ENCODE measurements at regions not wholly inside any gene's neighbourhood (a gene's known extent, or its start where the extent isn't known, plus 50 kb on each side); places are given as distances from the start of the nearest gene placed in this dataset.

DNA sequence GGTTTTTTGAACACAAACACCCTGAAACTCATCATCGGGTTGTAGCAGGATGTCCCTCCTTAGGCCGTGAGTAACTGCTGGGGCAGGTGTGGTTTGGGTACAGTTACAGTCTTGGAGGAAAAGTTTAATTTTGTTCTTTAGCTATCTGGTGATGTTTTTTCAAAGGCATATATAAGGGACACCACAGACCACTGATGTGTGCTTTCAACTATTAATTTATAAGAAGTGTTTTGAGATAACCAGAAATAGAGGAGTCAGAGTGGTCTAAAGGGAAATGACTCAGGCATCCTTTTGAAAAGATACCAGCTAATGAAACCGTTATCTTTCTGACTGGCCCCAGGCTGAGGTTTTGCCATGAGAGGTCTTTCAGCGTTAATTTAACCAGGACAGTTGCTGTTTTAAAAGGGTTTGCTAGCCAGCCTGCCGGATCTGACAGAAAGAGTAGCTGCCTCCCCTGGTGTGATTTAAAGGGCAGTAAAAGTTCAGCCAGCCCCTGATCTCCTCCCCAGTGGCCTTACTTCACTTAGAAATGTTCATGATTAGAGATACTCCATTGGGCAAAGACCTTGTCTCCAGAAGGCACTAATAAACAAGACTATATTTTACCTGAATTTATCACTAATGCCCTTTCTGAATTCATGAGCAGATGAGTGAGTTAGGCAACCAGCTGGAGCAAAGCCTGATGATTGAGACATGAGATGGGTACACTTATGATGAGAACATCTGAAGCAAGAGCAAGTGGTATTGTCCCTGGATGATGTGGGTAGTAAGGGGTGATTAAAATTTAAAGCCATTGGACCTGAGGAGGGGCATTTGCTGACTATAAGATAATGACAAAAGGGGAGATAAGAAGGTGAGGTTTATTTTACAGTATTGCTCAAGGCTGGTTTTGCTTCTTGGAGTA, 482.5 kb upstream of the TBL1XR1 start:
- Histone ChIP-seq H3K4me1 (no peaks in the 10 kb centered on the region), H3K4me3 (no peak overlapping the region), H3K27ac (no peak overlapping the region), H3K9me3 (no peaks in the 10 kb centered on the region), H3K27me3 (no peaks in the 10 kb centered on the region), H3K36me3 (no peaks in the 10 kb centered on the region)
- intact Hi-C loops (cut with DNase I; ENCODE audit: low total_unique reads): no loop called here
- DNase-seq (ENCODE audit: low spot score in 2 of 2): no peak
- TF ChIP-seq, protein P1, sequence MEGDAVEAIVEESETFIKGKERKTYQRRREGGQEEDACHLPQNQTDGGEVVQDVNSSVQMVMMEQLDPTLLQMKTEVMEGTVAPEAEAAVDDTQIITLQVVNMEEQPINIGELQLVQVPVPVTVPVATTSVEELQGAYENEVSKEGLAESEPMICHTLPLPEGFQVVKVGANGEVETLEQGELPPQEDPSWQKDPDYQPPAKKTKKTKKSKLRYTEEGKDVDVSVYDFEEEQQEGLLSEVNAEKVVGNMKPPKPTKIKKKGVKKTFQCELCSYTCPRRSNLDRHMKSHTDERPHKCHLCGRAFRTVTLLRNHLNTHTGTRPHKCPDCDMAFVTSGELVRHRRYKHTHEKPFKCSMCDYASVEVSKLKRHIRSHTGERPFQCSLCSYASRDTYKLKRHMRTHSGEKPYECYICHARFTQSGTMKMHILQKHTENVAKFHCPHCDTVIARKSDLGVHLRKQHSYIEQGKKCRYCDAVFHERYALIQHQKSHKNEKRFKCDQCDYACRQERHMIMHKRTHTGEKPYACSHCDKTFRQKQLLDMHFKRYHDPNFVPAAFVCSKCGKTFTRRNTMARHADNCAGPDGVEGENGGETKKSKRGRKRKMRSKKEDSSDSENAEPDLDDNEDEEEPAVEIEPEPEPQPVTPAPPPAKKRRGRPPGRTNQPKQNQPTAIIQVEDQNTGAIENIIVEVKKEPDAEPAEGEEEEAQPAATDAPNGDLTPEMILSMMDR (IDR thresholded peaks at IDR 0.05): no peak
- no peak for TF ChIP-seq POLR2A (IDR thresholded peaks at IDR 0.05)
- no peak for TF ChIP-seq POLR2AphosphoS5 (IDR thresholded peaks at IDR 0.05)

DNA sequence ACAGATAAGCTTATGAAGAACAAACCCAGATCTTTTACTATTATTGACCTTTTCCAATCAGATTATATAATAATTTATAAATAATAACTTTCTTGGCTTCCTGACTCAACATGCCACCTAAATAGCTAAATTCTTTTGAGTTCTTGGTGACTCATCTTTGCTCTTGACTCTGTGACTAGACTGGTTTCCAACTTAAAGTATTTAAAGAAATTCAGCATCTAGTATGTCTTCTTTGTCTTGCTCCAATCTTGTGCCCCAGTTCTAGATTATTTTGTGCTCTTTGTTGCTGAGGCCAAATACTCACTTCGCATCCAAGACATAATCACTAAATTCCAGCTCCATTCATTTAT, 483.2 kb upstream of the TBL1XR1 start:
- Histone ChIP-seq H3K27ac (no peak overlapping the region), H3K27me3 (no peaks in the 10 kb centered on the region), H3K9me3 (no peaks in the 10 kb centered on the region), H3K4me1 (no peaks in the 10 kb centered on the region), H3K36me3 (no peaks in the 10 kb centered on the region), H3K4me3 (no peak overlapping the region)
- intact Hi-C loops (cut with DNase I; ENCODE audit: low total_unique reads): no loop called here
- TF ChIP-seq POLR2AphosphoS5 (IDR thresholded peaks at IDR 0.05): no peak
- no peak for TF ChIP-seq POLR2A (IDR thresholded peaks at IDR 0.05)
- TF ChIP-seq, protein P1 (IDR thresholded peaks at IDR 0.05): no peak
- no peak for DNase-seq (ENCODE audit: low spot score in 2 of 2)

DNA sequence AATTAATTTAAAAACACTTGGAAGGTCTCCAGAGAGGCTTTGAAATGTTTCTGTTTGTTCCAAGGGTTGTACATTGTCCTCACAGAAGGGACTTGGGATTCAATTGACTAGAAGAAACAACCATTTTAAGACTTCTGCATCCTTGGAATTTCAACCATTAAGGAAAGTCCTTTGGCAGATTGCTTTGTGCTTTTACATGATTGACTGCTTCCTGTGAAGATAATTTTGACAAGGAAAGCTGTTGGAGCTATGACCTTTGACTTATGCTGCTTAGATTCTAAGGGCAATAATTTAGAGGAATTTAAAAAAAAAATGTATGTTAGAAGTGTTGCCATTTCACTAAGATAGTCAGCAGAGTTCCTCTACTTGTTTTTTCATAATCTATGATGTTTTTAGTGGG, 483.9 kb upstream of the TBL1XR1 start:
- H3K4me1 ChIP-seq: no peaks in the 10 kb centered on the region
- no peaks in the 10 kb centered on the region for H3K9me3 ChIP-seq
- H3K27me3 ChIP-seq: no peaks in the 10 kb centered on the region
- H3K36me3 ChIP-seq: no peaks in the 10 kb centered on the region
- no peak for DNase-seq (ENCODE audit: low spot score in 2 of 2)
- no peak overlapping the region for H3K4me3 ChIP-seq
- H3K27ac ChIP-seq: no peak overlapping the region
- intact Hi-C loops (cut with DNase I; ENCODE audit: low total_unique reads): no loop called here
- TF ChIP-seq, protein P1 (IDR thresholded peaks at IDR 0.05): no peak

DNA sequence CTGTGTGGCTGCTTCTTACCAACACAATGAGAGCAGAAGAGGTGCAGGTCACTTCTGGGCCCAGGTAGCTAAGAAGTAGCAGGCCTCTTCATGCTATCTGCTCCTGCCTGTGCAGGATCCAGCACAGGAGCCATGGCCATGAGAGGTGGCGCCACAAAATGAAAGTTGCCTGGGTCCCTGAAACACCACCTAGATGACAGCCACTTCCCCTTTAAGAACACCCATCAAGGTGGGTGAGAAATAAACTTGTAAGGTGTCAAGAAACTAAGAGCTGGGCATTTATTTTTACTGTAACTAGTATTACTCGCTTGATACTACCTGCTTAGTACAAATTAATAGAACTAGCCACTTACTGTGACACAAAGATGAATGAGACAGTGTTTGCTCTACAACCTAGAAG, 484.6 kb upstream of the TBL1XR1 start:
- H3K4me3 ChIP-seq: no peak overlapping the region
- DNase-seq (ENCODE audit: low spot score in 2 of 2): no peak
- TF ChIP-seq, protein P1 (IDR thresholded peaks at IDR 0.05): no peak
- TF ChIP-seq POLR2AphosphoS5 (IDR thresholded peaks at IDR 0.05) (no peak), POLR2A (IDR thresholded peaks at IDR 0.05) (no peak)
- H3K36me3 ChIP-seq: no peaks in the 10 kb centered on the region
- no peaks in the 10 kb centered on the region for H3K4me1 ChIP-seq
- no peaks in the 10 kb centered on the region for H3K9me3 ChIP-seq
- no peak overlapping the region for H3K27ac ChIP-seq
- H3K27me3 ChIP-seq: no peaks in the 10 kb centered on the region
- intact Hi-C loops (cut with DNase I; ENCODE audit: low total_unique reads): no loop called here

DNA sequence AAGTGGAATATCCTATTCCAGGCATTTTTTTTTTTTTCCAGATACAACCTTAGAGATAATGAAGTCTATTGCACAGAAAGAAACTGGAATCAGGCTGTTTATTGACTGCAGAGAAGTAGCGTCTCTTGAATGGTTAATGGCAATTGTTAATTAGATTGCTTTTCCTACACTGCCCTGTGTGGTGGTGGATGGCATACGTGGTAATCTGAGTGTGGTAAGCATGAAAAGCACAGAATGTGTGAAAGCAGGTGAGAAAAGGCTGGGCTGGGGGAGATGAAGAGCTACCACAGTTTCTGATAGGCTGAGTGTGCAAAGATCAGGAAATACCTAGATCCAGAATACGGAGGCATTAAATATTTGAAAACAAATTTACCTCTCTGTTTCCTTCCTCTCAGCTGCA, 486.3 kb upstream of the TBL1XR1 start:
- TF ChIP-seq, protein P1 (IDR thresholded peaks at IDR 0.05): no peak
- no peak for TF ChIP-seq POLR2A (IDR thresholded peaks at IDR 0.05)
- no peak for TF ChIP-seq POLR2AphosphoS5 (IDR thresholded peaks at IDR 0.05)
- Histone ChIP-seq H3K4me1 (no peaks in the 10 kb centered on the region), H3K27ac (no peak overlapping the region), H3K36me3 (no peaks in the 10 kb centered on the region), H3K27me3 (no peaks in the 10 kb centered on the region), H3K4me3 (no peak overlapping the region), H3K9me3 (no peaks in the 10 kb centered on the region)
- DNase-seq (ENCODE audit: low spot score in 2 of 2): no peak
- intact Hi-C loops (cut with DNase I; ENCODE audit: low total_unique reads): no loop called here

Measured in breast epithelium (tissue), 4 donors.